ENCODE measurements at regions not wholly inside any gene's neighbourhood (a gene's known extent, or its start where the extent isn't known, plus 50 kb on each side); places are given as distances from the start of the nearest gene placed in this dataset.

DNA sequence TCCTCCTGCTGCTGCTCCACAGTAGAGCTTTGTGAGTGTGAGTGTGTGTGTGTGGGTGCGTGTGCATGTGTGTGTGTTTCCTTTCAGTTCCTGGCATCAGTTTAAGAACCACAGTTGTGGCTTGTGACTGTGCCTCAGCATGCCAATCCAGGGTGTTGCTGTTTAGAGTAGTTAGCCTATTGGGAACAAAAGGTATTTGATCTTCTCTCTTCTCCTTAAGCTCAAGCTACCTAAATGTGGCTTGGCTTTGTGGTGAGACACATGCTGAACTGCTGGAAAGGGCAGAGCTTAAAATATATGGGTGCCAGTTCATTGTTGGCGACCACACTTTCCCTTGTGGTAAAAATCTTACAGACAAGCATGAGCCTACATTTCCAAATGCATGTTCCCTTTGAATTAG lies 116.6 kb upstream of the BNC2 start:
- TF ChIP-seq TCF7L2 (IDR thresholded peaks at IDR 0.05; ENCODE audit: borderline replicate concordance, extremely low read depth, insufficient read depth, insufficient read length) (no peak), EZH2 (IDR thresholded peaks at IDR 0.05) (no peak), POLR2A (IDR thresholded peaks at IDR 0.05; ENCODE audit: borderline replicate concordance, extremely low read depth, insufficient read depth, insufficient read length) (no peak), EZH2phosphoT487 (IDR thresholded peaks at IDR 0.05; ENCODE audit: borderline replicate concordance) (no peak), SP1 (IDR thresholded peaks at IDR 0.05; ENCODE audit: low read depth) (no peak), EGR1 (IDR thresholded peaks at IDR 0.05; ENCODE audit: low read depth) (no peak), SRF (IDR thresholded peaks at IDR 0.05; ENCODE audit: low read depth) (no peak), JUND (IDR thresholded peaks at IDR 0.05) (no peak), SIN3A (IDR thresholded peaks at IDR 0.05; ENCODE audit: low read depth) (no peak), YY1 (IDR thresholded peaks at IDR 0.05; ENCODE audit: extremely low read depth, insufficient replicate concordance, low read depth, low read length) (no peak)
- TF ChIP-seq, protein P1, sequence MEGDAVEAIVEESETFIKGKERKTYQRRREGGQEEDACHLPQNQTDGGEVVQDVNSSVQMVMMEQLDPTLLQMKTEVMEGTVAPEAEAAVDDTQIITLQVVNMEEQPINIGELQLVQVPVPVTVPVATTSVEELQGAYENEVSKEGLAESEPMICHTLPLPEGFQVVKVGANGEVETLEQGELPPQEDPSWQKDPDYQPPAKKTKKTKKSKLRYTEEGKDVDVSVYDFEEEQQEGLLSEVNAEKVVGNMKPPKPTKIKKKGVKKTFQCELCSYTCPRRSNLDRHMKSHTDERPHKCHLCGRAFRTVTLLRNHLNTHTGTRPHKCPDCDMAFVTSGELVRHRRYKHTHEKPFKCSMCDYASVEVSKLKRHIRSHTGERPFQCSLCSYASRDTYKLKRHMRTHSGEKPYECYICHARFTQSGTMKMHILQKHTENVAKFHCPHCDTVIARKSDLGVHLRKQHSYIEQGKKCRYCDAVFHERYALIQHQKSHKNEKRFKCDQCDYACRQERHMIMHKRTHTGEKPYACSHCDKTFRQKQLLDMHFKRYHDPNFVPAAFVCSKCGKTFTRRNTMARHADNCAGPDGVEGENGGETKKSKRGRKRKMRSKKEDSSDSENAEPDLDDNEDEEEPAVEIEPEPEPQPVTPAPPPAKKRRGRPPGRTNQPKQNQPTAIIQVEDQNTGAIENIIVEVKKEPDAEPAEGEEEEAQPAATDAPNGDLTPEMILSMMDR (IDR thresholded peaks at IDR 0.05 in 2 of 3, conservative IDR thresholded peaks at IDR 0.05 in 1 of 3; ENCODE audit: borderline replicate concordance in 1 of 3, insufficient read depth in 1 of 3, low read depth in 2 of 3, low read length in 2 of 3) = no peak
- TF ChIP-seq, protein P2, sequence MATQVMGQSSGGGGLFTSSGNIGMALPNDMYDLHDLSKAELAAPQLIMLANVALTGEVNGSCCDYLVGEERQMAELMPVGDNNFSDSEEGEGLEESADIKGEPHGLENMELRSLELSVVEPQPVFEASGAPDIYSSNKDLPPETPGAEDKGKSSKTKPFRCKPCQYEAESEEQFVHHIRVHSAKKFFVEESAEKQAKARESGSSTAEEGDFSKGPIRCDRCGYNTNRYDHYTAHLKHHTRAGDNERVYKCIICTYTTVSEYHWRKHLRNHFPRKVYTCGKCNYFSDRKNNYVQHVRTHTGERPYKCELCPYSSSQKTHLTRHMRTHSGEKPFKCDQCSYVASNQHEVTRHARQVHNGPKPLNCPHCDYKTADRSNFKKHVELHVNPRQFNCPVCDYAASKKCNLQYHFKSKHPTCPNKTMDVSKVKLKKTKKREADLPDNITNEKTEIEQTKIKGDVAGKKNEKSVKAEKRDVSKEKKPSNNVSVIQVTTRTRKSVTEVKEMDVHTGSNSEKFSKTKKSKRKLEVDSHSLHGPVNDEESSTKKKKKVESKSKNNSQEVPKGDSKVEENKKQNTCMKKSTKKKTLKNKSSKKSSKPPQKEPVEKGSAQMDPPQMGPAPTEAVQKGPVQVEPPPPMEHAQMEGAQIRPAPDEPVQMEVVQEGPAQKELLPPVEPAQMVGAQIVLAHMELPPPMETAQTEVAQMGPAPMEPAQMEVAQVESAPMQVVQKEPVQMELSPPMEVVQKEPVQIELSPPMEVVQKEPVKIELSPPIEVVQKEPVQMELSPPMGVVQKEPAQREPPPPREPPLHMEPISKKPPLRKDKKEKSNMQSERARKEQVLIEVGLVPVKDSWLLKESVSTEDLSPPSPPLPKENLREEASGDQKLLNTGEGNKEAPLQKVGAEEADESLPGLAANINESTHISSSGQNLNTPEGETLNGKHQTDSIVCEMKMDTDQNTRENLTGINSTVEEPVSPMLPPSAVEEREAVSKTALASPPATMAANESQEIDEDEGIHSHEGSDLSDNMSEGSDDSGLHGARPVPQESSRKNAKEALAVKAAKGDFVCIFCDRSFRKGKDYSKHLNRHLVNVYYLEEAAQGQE (IDR thresholded peaks at IDR 0.05; ENCODE audit: low read depth) = no peak
- TF ChIP-seq, protein P3, sequence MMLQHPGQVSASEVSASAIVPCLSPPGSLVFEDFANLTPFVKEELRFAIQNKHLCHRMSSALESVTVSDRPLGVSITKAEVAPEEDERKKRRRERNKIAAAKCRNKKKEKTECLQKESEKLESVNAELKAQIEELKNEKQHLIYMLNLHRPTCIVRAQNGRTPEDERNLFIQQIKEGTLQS (IDR thresholded peaks at IDR 0.05) = no peak
- TF ChIP-seq, protein P4, sequence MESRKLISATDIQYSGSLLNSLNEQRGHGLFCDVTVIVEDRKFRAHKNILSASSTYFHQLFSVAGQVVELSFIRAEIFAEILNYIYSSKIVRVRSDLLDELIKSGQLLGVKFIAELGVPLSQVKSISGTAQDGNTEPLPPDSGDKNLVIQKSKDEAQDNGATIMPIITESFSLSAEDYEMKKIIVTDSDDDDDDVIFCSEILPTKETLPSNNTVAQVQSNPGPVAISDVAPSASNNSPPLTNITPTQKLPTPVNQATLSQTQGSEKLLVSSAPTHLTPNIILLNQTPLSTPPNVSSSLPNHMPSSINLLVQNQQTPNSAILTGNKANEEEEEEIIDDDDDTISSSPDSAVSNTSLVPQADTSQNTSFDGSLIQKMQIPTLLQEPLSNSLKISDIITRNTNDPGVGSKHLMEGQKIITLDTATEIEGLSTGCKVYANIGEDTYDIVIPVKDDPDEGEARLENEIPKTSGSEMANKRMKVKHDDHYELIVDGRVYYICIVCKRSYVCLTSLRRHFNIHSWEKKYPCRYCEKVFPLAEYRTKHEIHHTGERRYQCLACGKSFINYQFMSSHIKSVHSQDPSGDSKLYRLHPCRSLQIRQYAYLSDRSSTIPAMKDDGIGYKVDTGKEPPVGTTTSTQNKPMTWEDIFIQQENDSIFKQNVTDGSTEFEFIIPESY (IDR thresholded peaks at IDR 0.05; ENCODE audit: extremely low read depth, insufficient replicate concordance, low read length) = no peak

Data from HCT116 (cell line).